GM23338 (cell line): ENCODE measurements at regions not wholly inside any gene's neighbourhood (a gene's known extent, or its start where the extent isn't known, plus 50 kb on each side); places are given as distances from the start of the nearest gene placed in this dataset.

Source experiments
- ATAC-seq: fragments of 200-7000 bp; cut with Tn5 transposase; 3 replicates; pipeline ENCODE4 v1.9.1; 2020
- DNase-seq: peaks from one replicate; pipeline ENCODE4 v3.0.0-alpha.2; 2015; ENCODE audit warnings: low spot score
- H2AFZ ChIP-seq: fragments of 200-600 bp; sonication (generic); 2 replicates; pipeline ENCODE4 v1.8.0; 2016; ENCODE audit warnings: antibody characterized with exemption, mild to moderate bottlenecking, moderate library complexity
- H3F3A ChIP-seq: fragments of 200-600 bp; sonication (generic); replicated peaks from 2 replicates; pipeline ENCODE4 v1.8.0; 2017; ENCODE audit warnings: antibody characterized with exemption, mixed run types, low read depth
- H3K27ac ChIP-seq: fragments of 200-600 bp; sonication (generic); 2 replicates; pipeline ENCODE4 v1.6.1; 2016; ENCODE audit warnings: low read depth
- H3K27me3 ChIP-seq: fragments of 200-600 bp; sonication (generic); 2 replicates; pipeline ENCODE4 v1.8.0; 2016; ENCODE audit warnings: mild to moderate bottlenecking, mixed run types, moderate library complexity; ENCODE audit not compliant: insufficient read depth
- H3K36me3 ChIP-seq: fragments of 200-600 bp; sonication (generic); 2 replicates; pipeline ENCODE4 v1.8.0; 2016; ENCODE audit warnings: mild to moderate bottlenecking; ENCODE audit not compliant: insufficient read depth
- H3K4me1 ChIP-seq: fragments of 200-600 bp; sonication (generic); 2 replicates; pipeline ENCODE4 v1.8.0; 2016; ENCODE audit warnings: mild to moderate bottlenecking, moderate library complexity; ENCODE audit not compliant: insufficient read depth
- H3K4me2 ChIP-seq: fragments of 200-600 bp; sonication (generic); 2 replicates; pipeline ENCODE4 v1.7.1; 2017; ENCODE audit warnings: mixed run types
- H3K4me3 ChIP-seq: fragments of 200-600 bp; sonication (generic); 2 replicates; pipeline ENCODE4 v1.6.1; 2016; ENCODE audit warnings: mixed run types
- H3K79me2 ChIP-seq: fragments of 200-600 bp; sonication (generic); replicated peaks from 2 replicates; pipeline ENCODE4 v1.8.0; 2017; ENCODE audit warnings: mild to moderate bottlenecking; ENCODE audit not compliant: insufficient read depth
- H3K9me2 ChIP-seq: fragments of 200-600 bp; sonication (generic); 2 replicates; pipeline ENCODE4 v1.8.0; 2017; ENCODE audit not compliant: insufficient read depth
- H4K20me1 ChIP-seq: fragments of 200-600 bp; sonication (generic); replicated peaks from 2 replicates; pipeline ENCODE4 v1.8.0; 2017; ENCODE audit warnings: mild to moderate bottlenecking; ENCODE audit not compliant: insufficient read depth
- H3K27ac Mint-ChIP-seq: 2 replicates; pipeline ENCODE4 v1.8.0; 2020; ENCODE audit warnings: inconsistent platforms, mild to moderate bottlenecking, moderate library complexity, mixed read lengths
- H3K27me3 Mint-ChIP-seq: 3 replicates; pipeline ENCODE4 v1.8.0; 2022; ENCODE audit warnings: low read depth, mild to moderate bottlenecking, moderate library complexity, mixed read lengths, inconsistent platforms; ENCODE audit not compliant: insufficient read depth, poor library complexity
- H3K36me3 Mint-ChIP-seq: 3 replicates; pipeline ENCODE4 v1.8.0; 2021; ENCODE audit warnings: low read depth, mild to moderate bottlenecking, inconsistent platforms, moderate library complexity, mixed read lengths
- H3K4me1 Mint-ChIP-seq: 3 replicates; pipeline ENCODE4 v1.8.0; 2020; ENCODE audit warnings: mild to moderate bottlenecking, inconsistent platforms, mixed read lengths
- H3K4me3 Mint-ChIP-seq: 3 replicates; pipeline ENCODE4 v1.8.0; 2021; ENCODE audit warnings: moderate library complexity, mild to moderate bottlenecking, inconsistent platforms, mixed read lengths
- H3K9me3 Mint-ChIP-seq: 3 replicates; pipeline ENCODE4 v1.8.0; 2020; ENCODE audit warnings: moderate library complexity, mild to moderate bottlenecking, inconsistent platforms, mixed read lengths
- CREB1 ChIP-seq: fragments of 250-450 bp; sonication (Bioruptor Pico); IDR thresholded peaks from 2 replicates; pipeline ENCODE4 v1.5.0; 2020; ENCODE audit warnings: low read depth, mild to moderate bottlenecking, moderate library complexity
- CTCF ChIP-seq, 2 experiments: fragments of 200-600 bp in 1 of 2; sonication (generic) in 1 of 2; conservative IDR thresholded peaks; 2 replicates each; pipeline versions ENCODE4 v1.5.1 to v1.6.1; 2016 to 2017; ENCODE audit warnings: antibody characterized with exemption in 2 of 2, low read depth in 2 of 2, mild to moderate bottlenecking in 2 of 2, moderate library complexity in 1 of 2
- EZH2phosphoT487 ChIP-seq: fragments of 200-600 bp; sonication (generic); IDR thresholded peaks from one replicate; pipeline ENCODE4 v1.8.1; 2018; ENCODE audit warnings: antibody characterized with exemption; ENCODE audit not compliant: unreplicated experiment
- JUNB ChIP-seq: IDR thresholded peaks from one replicate; pipeline ENCODE4 v1.6.1; 2016; ENCODE audit warnings: antibody characterized with exemption; ENCODE audit not compliant: unreplicated experiment
- NANOG ChIP-seq: IDR thresholded peaks from 2 replicates; pipeline ENCODE4 v1.6.1; 2016; ENCODE audit warnings: antibody characterized with exemption, borderline replicate concordance
- POLR2AphosphoS5 ChIP-seq: IDR thresholded peaks from 2 replicates; pipeline ENCODE4 v1.6.1; 2016; ENCODE audit warnings: antibody characterized with exemption, low read depth
- STAT1 ChIP-seq: IDR thresholded peaks from one replicate; pipeline ENCODE4 v1.6.1; 2016; ENCODE audit warnings: antibody characterized with exemption; ENCODE audit not compliant: unreplicated experiment
- ZNF114 ChIP-seq: fragments of 250-450 bp; sonication (Bioruptor Pico); IDR thresholded peaks from 2 replicates; pipeline ENCODE4 v1.5.0; 2020; ENCODE audit warnings: mild to moderate bottlenecking, moderate library complexity
- ZNF331 ChIP-seq: fragments of 250-450 bp; sonication (Bioruptor Pico); IDR thresholded peaks from 2 replicates; pipeline ENCODE4 v1.5.0; 2020; ENCODE audit warnings: low read depth, mild to moderate bottlenecking, moderate library complexity
- ZNF462 ChIP-seq: fragments of 250-450 bp; sonication (Bioruptor Pico); IDR thresholded peaks from 2 replicates; pipeline ENCODE4 v1.5.0; 2020; ENCODE audit warnings: mild to moderate bottlenecking, moderate library complexity

GRCh38 chr6:84929212-84929611 is 164.8 kb upstream of the TBX18 start (continued):
- TF ChIP-seq ZNF462 (no peak), EZH2phosphoT487 (no peak)

GRCh38 chr6:84927551-84927950 is 163.2 kb upstream of the TBX18 start:
- no peaks in the 10 kb centered on the region for H3K4me1 ChIP-seq
- H3K36me3 ChIP-seq = no peaks in the 10 kb centered on the region
- H3K9me3 Mint-ChIP-seq = no peaks in the 10 kb centered on the region
- H3F3A ChIP-seq = no peaks in the 10 kb centered on the region
- H3K36me3 Mint-ChIP-seq = no peaks in the 10 kb centered on the region
- TF ChIP-seq ZNF331 (CRISPR knock-in tag) (no peak), CTCF (conservative IDR thresholded peaks at IDR 0.05; ENCODE audit: low read depth in 2 of 2) (no peak), JUNB (no peak), NANOG (no peak), EZH2phosphoT487 (no peak), ZNF114 (CRISPR knock-in tag) (no peak), CREB1 (CRISPR knock-in tag) (no peak), POLR2AphosphoS5 (no peak), STAT1 (no peak)
- ATAC-seq (no peak), DNase-seq (no peak)
- H3K79me2 ChIP-seq = no peaks in the 10 kb centered on the region
- H3K4me3 ChIP-seq = no peak overlapping the region
- no peak overlapping the region for H3K4me2 ChIP-seq
- peaks cover 2% of the 10 kb centered on the region for H3K27me3 Mint-ChIP-seq
- H3K27me3 ChIP-seq = no peaks in the 10 kb centered on the region
- no peak overlapping the region for H3K27ac Mint-ChIP-seq
- no peaks in the 10 kb centered on the region for H3K9me2 ChIP-seq
- no peak overlapping the region for H2AFZ ChIP-seq
- H3K4me3 Mint-ChIP-seq = no peak overlapping the region
- H4K20me1 ChIP-seq = no peaks in the 10 kb centered on the region
- peaks cover 4% of the 10 kb centered on the region; the same call in 2 of the 3 replicates for H3K4me1 Mint-ChIP-seq
- no peak overlapping the region for H3K27ac ChIP-seq
